ENCODE measurements at regions not wholly inside any gene's neighbourhood (a gene's known extent, or its start where the extent isn't known, plus 50 kb on each side); places are given as distances from the start of the nearest gene placed in this dataset.

DNA sequence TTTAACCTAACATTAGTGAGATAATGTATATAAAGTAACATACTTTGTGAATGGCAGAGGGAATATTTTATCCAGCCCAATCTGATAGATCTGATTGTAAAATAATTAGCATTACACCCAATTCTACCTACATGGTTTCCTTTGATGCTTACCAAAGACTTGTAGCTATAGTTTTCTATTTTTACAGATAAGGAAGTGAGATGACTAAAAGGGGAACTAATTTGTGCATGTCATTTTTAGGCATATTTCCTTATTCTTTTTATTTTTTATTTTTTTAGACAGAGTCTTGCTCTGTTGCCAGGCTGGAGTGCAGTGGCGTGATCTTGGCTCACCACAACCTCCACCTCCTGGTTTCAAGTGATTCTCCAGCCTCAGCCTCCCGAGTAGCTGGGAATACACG lies 793.7 kb upstream of the LRRC4C start:
- H3K27me3 ChIP-seq = no peaks in the 10 kb centered on the region
- H3K36me3 ChIP-seq = no peaks in the 10 kb centered on the region
- TF ChIP-seq, protein P1, sequence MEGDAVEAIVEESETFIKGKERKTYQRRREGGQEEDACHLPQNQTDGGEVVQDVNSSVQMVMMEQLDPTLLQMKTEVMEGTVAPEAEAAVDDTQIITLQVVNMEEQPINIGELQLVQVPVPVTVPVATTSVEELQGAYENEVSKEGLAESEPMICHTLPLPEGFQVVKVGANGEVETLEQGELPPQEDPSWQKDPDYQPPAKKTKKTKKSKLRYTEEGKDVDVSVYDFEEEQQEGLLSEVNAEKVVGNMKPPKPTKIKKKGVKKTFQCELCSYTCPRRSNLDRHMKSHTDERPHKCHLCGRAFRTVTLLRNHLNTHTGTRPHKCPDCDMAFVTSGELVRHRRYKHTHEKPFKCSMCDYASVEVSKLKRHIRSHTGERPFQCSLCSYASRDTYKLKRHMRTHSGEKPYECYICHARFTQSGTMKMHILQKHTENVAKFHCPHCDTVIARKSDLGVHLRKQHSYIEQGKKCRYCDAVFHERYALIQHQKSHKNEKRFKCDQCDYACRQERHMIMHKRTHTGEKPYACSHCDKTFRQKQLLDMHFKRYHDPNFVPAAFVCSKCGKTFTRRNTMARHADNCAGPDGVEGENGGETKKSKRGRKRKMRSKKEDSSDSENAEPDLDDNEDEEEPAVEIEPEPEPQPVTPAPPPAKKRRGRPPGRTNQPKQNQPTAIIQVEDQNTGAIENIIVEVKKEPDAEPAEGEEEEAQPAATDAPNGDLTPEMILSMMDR (IDR thresholded peaks at IDR 0.05) = no peak
- TF ChIP-seq POLR2A (IDR thresholded peaks at IDR 0.05) = no peak
- no peaks in the 10 kb centered on the region for H3K9me3 ChIP-seq
- no peak overlapping the region for H3K4me3 ChIP-seq
- H3K4me1 ChIP-seq = no peaks in the 10 kb centered on the region
- intact Hi-C loops (cut with DNase I; ENCODE audit: low total_unique reads) = no loop called here
- DNase-seq = no peak
- H3K27ac ChIP-seq = no peak overlapping the region

DNA sequence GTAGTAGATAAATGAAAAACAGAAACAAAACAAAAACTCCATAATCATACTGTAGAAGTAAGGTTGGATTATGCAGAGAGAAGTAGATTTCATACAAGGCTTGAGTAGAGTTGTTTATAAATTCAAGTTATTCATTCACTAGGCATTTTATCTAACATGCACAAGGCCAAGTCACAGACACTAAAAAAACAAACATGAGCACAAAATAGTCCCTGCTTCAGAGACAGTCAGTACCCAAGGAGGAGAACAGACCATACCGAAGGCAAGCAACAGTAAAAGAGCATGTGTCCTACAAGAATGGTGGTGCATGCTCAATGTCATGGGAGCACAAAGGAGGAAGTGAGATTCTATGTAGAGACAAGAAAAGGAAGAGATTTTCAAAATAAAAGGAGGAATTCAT lies 796.5 kb upstream of the LRRC4C start:
- DNase-seq = no peak
- intact Hi-C loops (cut with DNase I; ENCODE audit: low total_unique reads) = no loop called here
- no peaks in the 10 kb centered on the region for H3K4me1 ChIP-seq
- H3K4me3 ChIP-seq = no peak overlapping the region
- H3K27me3 ChIP-seq = no peaks in the 10 kb centered on the region
- no peaks in the 10 kb centered on the region for H3K36me3 ChIP-seq
- no peak overlapping the region for H3K27ac ChIP-seq
- no peaks in the 10 kb centered on the region for H3K9me3 ChIP-seq
- TF ChIP-seq, protein P1 (IDR thresholded peaks at IDR 0.05) = no peak
- TF ChIP-seq POLR2A (IDR thresholded peaks at IDR 0.05) = no peak

DNA sequence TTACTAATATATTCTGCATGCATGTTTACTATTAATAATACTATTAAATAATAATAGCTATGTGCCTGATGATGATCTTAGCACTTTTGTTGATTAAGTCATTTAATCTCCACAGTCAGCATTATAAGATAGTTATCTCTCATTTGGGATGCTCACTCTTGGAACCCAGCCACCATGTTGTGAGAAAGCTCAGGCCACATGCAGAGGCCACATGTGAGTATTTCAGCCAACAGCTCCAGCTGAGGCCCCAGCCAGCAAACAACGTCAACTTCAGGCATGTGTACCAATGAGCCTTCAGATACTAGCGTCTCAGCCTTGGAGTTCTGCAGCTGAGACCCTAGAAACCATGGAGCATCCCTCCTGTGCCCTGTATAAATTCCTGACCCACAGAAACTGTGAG lies 798.1 kb upstream of the LRRC4C start:
- intact Hi-C loops (cut with DNase I; ENCODE audit: low total_unique reads) = no loop called here
- no peaks in the 10 kb centered on the region for H3K36me3 ChIP-seq
- no peak overlapping the region for H3K4me3 ChIP-seq
- no peak for TF ChIP-seq POLR2A (IDR thresholded peaks at IDR 0.05)
- TF ChIP-seq, protein P1 (IDR thresholded peaks at IDR 0.05) = no peak
- H3K9me3 ChIP-seq = no peaks in the 10 kb centered on the region
- H3K27me3 ChIP-seq = no peaks in the 10 kb centered on the region
- H3K27ac ChIP-seq = no peak overlapping the region
- no peaks in the 10 kb centered on the region for H3K4me1 ChIP-seq
- no peak for DNase-seq

DNA sequence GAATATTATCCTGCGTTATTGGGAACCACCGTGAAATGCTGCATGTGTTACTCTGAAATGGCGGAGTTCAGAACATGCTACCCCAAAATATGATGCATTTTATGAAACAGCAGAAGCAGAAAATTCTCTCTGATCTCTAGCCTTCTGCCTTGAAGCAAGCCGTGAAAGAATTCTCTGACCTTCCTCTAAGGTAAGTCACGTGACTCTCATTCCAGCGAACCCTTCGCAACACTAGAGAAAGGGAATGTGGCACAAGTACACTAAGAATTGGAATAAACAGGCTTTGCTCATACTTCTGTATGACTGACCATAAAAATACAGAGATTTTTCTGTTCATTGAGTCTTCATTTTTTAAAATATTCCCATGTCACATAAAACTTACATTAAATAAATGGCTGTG lies 805.6 kb upstream of the LRRC4C start:
- Histone ChIP-seq H3K27me3 (no peaks in the 10 kb centered on the region), H3K9me3 (no peaks in the 10 kb centered on the region), H3K27ac (no peak overlapping the region), H3K4me1 (no peaks in the 10 kb centered on the region), H3K36me3 (no peaks in the 10 kb centered on the region), H3K4me3 (no peak overlapping the region)
- intact Hi-C loops (cut with DNase I; ENCODE audit: low total_unique reads) = no loop called here
- DNase-seq = no peak
- TF ChIP-seq, protein P1 (IDR thresholded peaks at IDR 0.05) = no peak
- TF ChIP-seq POLR2A (IDR thresholded peaks at IDR 0.05) = no peak

DNA sequence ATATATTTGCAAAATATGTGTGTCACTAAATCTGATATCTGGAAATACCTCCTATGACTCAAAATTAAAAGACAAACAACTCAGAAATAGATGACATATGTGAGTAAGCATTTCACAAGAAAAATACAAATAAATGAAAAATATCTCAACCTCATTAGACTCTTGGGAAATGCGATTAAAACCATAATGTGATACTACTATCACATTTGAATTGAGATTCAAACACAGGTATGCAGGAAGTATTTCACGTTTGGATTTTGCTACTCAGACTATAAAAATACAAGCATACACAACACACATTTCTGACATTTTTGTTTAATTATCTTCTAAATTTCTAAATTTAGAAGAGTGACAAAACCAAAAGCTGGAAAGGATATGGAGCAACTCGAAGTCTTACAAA lies 811.9 kb upstream of the LRRC4C start:
- H3K36me3 ChIP-seq = no peaks in the 10 kb centered on the region
- no peak for DNase-seq
- H3K27ac ChIP-seq = no peak overlapping the region
- H3K4me3 ChIP-seq = no peak overlapping the region
- no peaks in the 10 kb centered on the region for H3K27me3 ChIP-seq
- no peaks in the 10 kb centered on the region for H3K4me1 ChIP-seq
- H3K9me3 ChIP-seq = peaks cover 0 to 13% of the 10 kb centered on the region in 2 donors
- intact Hi-C loops (cut with DNase I; ENCODE audit: low total_unique reads) = no loop called here
- no peak for TF ChIP-seq POLR2A (IDR thresholded peaks at IDR 0.05)
- TF ChIP-seq, protein P1 (IDR thresholded peaks at IDR 0.05) = no peak

All from uterus (tissue), 3 donors.